ENCODE measurements at regions not wholly inside any gene's neighbourhood (a gene's known extent, or its start where the extent isn't known, plus 50 kb on each side); places are given as distances from the start of the nearest gene placed in this dataset.
A peak's percentile ranks its signal among the peaks of the same experiment; 100 is the strongest.

DNA sequence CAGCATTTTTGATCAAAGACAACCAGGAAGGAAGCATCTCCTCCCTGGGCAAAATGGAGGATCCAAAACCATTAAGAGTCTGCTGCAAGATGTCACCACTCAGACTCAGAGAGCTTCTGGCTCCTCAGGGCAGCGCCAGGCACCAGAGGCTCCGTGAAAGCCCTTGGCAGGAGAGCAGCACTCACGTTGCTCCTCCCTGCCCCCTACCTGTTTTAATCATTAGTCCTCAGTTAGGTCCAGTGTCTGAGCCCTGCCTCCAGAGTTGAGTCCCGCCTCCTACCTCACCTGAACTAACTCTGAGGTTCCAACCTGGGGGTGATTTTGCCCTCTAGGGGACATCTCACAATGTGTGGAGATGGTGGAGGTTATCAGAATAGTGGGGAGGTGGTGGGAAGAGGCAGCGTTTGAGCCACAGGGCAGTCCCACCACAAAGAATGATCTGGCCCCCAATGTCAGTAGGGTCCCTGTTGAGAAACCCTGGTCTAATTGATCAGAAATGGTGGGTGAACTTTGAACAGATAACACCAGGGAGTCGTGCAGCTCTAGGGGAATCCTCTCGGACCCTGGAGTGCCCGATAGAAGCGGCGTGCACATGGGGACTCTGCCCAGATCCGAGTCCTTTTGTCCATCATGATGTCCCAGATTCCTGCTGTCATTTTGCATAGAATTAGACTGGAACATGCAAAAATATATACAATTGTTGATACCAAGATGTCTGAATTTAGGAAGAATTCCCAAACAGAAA is 156.7 kb upstream of the DIO3 start:
- no peak for DNase-seq (ENCODE audit: low read depth in 2 of 2)

GRCh38 chr14:101405171-101405883 is 156.0 kb upstream of the DIO3 start:
- no peak for DNase-seq (ENCODE audit: low read depth in 2 of 2)

DNA sequence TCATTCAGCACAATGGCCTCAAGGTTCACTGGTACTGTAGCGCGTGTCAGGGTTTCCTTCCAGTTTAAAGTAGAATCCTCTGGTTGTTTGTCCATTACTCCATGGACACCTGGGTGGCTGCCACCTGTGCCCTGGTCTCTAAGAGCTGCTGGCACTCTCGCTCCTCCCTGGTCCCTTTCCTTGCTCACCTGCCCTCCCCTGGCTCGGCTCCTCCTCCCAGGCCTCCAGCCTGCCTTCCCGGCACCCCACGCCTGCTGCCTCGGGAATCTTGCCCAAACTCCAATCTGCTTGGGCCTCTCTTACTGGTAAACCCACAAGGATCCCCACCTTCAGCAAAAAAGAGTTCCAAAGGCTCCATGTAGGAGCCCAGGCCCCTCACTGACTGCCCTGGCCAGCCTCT is 154.4 kb upstream of the DIO3 start:
- DNase-seq (ENCODE audit: low read depth in 2 of 2) = no peak

DNA sequence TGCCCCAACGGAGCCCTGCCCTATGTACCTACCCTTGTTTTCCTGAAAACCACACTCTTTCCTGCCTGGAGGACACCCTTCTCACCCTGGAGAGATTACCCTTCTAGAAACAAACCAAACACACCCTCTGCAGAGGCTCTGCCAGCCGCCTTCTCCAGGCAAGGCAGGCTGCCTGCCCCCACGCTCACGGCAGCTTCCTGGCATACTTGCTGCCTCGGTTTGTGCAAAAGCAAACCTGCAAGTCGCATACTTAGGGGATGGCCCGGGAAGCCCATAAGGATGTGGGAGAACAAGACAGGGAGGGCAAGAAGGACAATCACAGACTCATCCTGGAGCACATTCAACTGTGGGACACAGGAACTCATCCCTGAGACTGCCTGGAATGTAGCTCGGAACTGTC is 154.0 kb upstream of the DIO3 start:
- DNase-seq (ENCODE audit: low read depth in 2 of 2) = no peak

DNA sequence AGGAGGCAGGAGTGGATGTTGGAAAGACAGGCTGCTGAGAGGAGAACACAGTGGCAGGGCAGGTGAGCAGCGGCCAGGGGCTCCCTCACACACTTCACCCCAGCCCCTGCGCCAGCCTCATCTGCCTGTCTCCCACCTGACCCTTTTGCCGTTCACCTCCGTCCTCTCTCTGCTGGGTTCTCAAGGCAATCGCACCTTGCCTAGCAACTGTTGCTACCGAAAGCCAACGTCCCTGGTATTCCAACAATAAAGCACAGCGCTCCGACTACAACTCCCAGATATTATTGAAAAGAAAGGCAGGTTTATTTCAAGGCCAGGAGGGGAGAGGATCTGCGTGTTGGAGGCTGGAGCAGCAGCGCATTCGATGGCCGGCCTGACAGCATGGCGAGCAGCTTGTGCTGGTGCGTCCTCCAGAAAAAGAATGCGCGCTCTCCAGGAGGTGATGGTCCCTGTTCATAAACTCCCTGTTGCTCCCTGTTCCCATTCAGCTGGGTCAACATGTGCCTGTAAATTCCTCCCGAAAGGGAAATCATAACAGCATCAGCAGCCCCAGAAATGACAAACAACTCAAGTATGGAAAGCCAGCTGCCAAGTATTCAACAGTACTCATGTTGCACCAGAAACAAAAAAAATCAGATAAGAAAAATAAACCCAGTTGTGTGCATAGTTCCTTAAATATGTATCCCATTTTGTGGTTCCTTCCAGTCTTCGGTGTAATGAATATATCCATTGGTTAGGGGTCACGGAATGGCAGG is 153.0 kb upstream of the DIO3 start:
- DNase-seq (ENCODE audit: low read depth in 2 of 2) = no peak

GRCh38 chr14:101409006-101409543 is 152.2 kb upstream of the DIO3 start:
- DNase-seq (ENCODE audit: low read depth in 2 of 2) = no peak

- DNase-seq (ENCODE audit: low read depth in 2 of 2) = no peak
Observed at GRCh38 chr14:101410126-101410525, 151.2 kb upstream of the DIO3 start.

GRCh38 chr14:101411151-101411550 is 150.1 kb upstream of the DIO3 start:
- DNase-seq (ENCODE audit: low read depth in 2 of 2) = no peak

- DNase-seq (ENCODE audit: low read depth in 2 of 2) = no peak
Observed at GRCh38 chr14:101411779-101412178, 149.5 kb upstream of the DIO3 start.

DNA sequence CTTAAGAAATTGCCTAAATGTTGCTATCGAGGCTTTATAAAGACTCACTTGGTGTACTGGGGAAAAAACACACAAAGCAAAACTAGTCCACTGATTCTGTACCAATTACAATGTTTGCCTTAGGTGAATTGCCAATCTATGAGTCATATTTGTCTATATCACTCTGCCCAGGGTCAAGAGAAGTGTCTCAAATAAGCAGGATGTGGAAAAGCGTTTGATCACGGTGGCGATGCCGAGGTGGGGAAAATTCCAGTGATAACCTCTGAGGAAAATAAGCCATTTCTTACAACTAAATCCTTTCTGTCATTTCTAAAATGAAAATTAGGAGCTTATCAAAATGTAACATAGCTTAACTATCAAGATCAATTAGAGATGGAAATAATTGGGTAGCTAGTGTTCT is 148.6 kb upstream of the DIO3 start:
- DNase-seq (ENCODE audit: low read depth in 2 of 2) = no peak

GRCh38 chr14:101417434-101417833 is 143.9 kb upstream of the DIO3 start:
- no peak for DNase-seq (ENCODE audit: low read depth in 2 of 2)

GRCh38 chr14:101418601-101419000 is 142.7 kb upstream of the DIO3 start:
- no peak for DNase-seq (ENCODE audit: low read depth in 2 of 2)

GRCh38 chr14:101426466-101426865 is 134.8 kb upstream of the DIO3 start:
- no peak for DNase-seq (ENCODE audit: low read depth in 2 of 2)

DNA sequence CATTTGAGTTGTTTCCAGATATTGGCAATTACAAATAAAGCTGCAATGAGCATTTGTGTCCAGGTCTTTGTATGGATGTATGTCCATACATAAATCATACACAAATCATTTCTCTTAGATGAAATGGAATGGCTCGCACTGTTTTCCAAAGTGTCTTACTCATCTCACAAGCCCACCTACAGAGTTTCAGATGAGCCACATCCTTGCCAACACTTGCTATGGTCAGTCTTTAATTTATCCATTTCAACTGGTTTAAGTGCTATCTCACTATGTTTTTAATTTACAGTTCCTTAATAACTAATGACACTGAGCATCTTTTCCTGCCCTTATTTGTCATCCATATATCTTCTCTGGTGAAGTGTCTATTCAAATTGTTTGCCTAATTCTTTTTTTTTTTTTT is 132.9 kb upstream of the DIO3 start:
- no peak for DNase-seq (ENCODE audit: low read depth in 2 of 2)

DNA sequence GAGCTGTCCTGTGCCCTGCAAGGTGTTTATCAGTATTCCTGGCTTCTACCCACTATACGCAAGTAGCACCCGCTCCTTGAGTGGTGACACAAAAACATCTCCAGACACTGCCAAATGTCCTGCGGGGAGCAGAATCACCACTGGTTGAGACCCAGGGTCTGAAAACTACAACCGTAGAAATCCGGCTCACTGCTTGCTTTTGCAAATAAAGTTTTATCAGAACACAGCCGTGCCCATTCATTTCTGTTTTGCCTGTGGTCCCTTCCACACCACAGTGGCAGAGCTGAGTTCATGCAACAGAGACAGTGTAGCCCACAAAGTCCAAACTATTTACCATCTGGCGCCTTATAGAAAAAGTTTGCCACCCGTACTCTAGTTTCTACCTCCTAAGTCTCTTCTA is 125.7 kb upstream of the DIO3 start:
- DNase-seq (ENCODE audit: low read depth in 2 of 2) = no peak

GRCh38 chr14:101439023-101439422 is 122.3 kb upstream of the DIO3 start:
- DNase-seq (ENCODE audit: low read depth in 2 of 2) = no peak

- DNase-seq (ENCODE audit: low read depth in 2 of 2) = no peak
Observed at GRCh38 chr14:101440496-101440895, 120.8 kb upstream of the DIO3 start.

DNA sequence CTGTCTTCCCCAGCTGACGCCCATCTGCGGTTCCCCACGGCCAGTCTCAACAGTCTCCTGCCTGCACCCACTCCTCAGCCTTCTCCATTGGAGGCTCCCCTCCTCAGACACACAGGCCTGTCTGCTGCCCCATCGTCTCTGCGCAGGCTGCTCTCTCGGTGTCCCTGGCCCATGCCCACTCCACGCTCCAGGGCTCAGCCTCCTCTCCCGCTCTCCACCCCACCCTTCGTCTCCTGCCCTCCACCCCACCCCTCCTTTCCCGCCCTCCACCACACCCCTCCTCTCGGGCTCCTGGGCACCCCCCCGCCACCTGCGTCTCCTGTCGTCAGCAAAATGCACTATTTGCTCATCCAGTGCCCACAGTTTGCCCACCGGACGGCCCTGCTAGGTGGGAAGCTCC is 119.6 kb upstream of the DIO3 start:
- DNase-seq (ENCODE audit: low read depth in 2 of 2) = no peak

- DNase-seq (ENCODE audit: low read depth in 2 of 2) = peak; percentile 31 to 42
Observed at GRCh38 chr14:101442451-101442850, 118.8 kb upstream of the DIO3 start.

- no peak for DNase-seq (ENCODE audit: low read depth in 2 of 2)
Observed at GRCh38 chr14:101444116-101444515, 117.2 kb upstream of the DIO3 start.

GRCh38 chr14:101445278-101445677 is 116.0 kb upstream of the DIO3 start:
- no peak for DNase-seq (ENCODE audit: low read depth in 2 of 2)

DNA sequence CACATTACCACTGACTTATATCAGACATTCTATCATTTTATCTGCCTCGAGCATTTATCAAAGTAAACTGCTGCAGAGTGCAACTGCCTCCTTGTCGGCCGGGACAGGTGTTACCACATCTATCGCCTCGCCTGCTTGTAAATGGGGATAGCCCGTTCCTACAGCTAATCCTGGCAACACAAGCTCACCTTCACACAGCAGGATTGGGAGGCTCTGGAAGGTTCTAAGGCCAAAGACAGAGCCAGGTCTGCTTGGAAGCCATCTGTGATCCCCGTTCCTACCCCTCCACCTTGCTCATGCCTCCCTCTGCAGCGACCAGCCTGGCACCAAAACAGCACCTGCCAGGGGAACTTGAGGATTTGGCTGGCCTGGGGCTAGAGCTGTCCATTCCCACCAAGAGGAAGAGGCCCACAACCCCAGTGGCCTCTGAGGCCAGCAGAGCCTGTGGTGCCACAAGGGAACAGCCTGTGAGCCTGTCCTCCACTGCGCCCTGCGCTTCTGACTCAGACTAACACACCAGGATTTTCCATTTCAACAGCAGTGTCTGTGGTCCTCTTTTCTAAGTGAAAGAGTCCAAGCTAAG is 114.8 kb upstream of the DIO3 start:
- no peak for DNase-seq (ENCODE audit: low read depth in 2 of 2)
